Ovary (tissue), 3 donors: ENCODE measurements at regions not wholly inside any gene's neighbourhood (a gene's known extent, or its start where the extent isn't known, plus 50 kb on each side); places are given as distances from the start of the nearest gene placed in this dataset.

Source experiments
- CTCF ChIP-seq, 3 donors: fragments of 450-650 bp in 2 of 3; fragments of 200-600 bp in 1 of 3; IDR thresholded peaks; one replicate each; pipeline versions ENCODE4 v1.5.1 to v1.8.0; 2016 to 2022; ENCODE audit warnings: antibody characterized with exemption in 3 of 3, mild to moderate bottlenecking in 1 of 3
- POLR2A ChIP-seq: fragments of 450-650 bp; IDR thresholded peaks from one replicate; pipeline ENCODE4 v1.6.1; 2017; ENCODE audit warnings: antibody characterized with exemption, mild to moderate bottlenecking, moderate library complexity
- donor health status: DM: no; HTN: no; CAD: no.

- no peak for TF ChIP-seq CTCF (IDR thresholded peaks at IDR 0.05)
- TF ChIP-seq POLR2A, result no peak
These were observed 412.9 kb downstream of the ZSWIM6 start for GRCh38 chr5:61744690-61745619.
